Stimulated activated CD4-positive, alpha-beta T cell treated with anti-CD3 and anti-CD28 coated beads, Interleukin-4, amount 100 ng/mL, for 24 hours (primary cell): ENCODE measurements at regions not wholly inside any gene's neighbourhood (a gene's known extent, or its start where the extent isn't known, plus 50 kb on each side); places are given as distances from the start of the nearest gene placed in this dataset.
"Not testable (repeated sequence)": the region's sequence is repeated elsewhere in the genome, so short reads cannot be mapped to it uniquely, and the experiment has no call there.

Experiments
- DNase-seq: peaks from one replicate; pipeline ENCODE4 v3.0.0-alpha.2; 2020

GRCh38 chr10:80697926-80698325 lies 160.2 kb downstream of the SH2D4B start:
- no peak for DNase-seq

- DNase-seq, result peak; percentile 72
Measured at GRCh38 chr10:80699602-80700039, 161.9 kb downstream of the SH2D4B start.

GRCh38 chr10:80700252-80700651 lies 162.6 kb downstream of the SH2D4B start:
- no peak for DNase-seq

DNA sequence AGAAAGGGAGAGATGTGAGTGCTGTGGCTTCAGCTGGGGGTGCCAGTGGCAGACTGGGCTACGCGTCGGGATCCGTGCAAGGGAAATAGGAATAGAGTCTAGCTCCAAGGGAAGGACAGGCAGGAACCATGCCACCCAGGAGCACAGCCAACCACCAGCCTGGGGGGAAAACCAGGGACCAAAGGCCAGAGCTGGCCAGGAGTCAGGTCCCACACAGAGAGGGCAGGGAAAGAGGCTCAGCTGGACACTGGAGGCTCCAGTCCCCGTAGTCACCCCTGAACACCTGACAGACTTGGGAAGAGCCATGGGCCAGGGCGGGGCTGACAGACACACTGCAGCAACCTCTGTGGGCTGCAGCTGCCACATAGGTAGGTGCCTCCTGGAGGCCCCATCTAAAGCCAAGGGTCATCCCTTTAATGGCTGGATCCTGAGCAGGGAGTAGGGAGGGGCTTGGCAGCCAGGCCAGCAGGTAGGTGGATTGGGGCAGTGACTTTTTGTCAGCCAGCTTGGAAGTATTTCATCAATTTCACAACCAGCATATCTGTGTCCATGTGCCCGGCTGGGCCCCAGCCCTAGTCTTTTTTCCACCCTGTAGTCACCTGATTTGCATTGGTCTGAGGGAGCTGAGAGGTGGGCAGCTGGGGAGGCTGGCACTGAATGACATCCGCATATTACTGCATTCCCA lies 163.2 kb downstream of the SH2D4B start:
- no peak for DNase-seq

GRCh38 chr10:80701706-80702105 lies 164.0 kb downstream of the SH2D4B start:
- no peak for DNase-seq

GRCh38 chr10:80702143-80702542 lies 164.4 kb downstream of the SH2D4B start:
- no peak for DNase-seq

DNA sequence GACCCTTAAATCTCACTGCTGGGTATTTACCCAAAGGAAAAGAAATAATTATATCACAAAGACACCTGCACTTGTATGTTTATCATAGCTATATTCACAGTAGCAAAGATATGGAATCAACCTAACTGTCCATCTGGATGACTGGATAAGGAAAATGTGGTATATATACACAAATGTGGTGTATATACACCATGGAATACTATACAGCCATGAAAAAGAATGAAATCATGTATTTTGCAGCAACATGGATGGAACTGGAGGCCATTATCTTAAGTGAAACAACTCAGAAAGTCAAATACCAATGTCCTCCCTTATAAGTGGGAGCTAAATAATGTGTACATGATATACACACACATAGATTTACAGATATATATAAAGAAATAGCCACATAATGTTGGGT lies 168.2 kb downstream of the SH2D4B start:
- no peak for DNase-seq

DNA sequence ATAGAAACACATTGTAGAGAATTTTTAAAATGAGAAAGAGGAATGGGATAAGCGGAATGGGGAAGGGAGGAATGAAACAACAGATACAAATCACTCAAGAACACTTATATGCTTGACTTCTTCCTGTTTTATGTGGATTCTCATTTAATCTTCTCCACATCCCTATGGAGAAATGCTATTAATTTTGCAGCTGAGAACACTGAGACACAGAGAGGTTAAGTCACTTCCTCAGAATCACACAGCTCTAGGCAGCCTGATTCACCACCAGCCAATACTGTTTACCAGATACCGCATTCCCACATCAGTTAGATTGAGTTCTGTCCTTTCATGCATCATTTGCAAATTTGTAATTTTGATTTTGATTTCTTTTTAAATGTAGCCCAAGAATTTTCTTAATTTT lies 170.5 kb downstream of the SH2D4B start:
- DNase-seq, result no peak

- DNase-seq, result no peak
Measured at GRCh38 chr10:80708808-80709207, 171.1 kb downstream of the SH2D4B start.

- no peak for DNase-seq
Measured at GRCh38 chr10:80709866-80710265, 172.2 kb downstream of the SH2D4B start.

DNA sequence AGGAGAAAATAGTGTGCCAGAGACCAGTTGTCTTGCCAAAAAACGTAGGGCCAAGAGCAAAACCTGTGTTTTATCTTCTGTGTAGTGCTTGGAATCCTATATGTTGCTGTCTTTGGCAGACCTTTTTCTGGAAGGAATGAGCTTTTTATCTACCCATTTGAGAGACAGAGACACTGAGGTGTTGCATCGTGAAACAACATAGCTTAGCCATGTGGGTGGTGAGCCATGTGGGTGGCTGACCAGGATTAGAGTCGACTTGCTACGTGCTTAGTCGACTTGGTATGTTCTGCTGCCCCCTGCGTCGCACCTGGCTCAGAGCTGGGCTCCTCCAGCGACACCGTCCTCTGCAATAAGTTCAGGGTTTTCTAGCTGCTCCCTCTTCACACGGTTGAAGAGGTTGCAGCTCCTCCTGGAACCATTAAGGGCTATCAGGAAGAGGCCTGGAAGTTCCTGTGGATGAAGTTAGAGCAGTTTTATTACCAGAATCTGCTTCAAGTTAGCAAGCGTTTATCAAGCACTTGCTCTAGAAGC lies 175.8 kb downstream of the SH2D4B start:
- no peak for DNase-seq

- DNase-seq, result no peak
Measured at GRCh38 chr10:80714566-80714965, 176.9 kb downstream of the SH2D4B start.

DNA sequence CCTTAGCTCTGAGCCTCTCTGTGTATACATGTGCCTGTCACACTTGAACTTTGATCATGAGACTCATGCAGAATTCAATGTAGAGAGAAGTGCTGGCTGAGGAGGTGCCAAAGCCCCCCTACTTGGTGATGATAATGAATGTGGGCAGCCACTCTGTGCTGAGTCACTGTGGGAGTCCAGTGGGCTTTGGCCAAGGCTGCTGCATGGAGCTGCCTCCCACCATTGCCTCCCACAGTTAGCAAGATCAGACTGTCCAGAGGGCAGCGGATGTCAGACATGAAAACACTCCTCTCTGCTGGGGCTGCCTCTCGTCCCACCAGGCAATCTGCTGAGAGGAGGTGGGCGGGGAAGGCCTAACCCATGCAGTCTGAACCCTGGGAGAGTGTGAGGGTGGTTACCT lies 180.3 kb downstream of the SH2D4B start:
- DNase-seq, result no peak

DNA sequence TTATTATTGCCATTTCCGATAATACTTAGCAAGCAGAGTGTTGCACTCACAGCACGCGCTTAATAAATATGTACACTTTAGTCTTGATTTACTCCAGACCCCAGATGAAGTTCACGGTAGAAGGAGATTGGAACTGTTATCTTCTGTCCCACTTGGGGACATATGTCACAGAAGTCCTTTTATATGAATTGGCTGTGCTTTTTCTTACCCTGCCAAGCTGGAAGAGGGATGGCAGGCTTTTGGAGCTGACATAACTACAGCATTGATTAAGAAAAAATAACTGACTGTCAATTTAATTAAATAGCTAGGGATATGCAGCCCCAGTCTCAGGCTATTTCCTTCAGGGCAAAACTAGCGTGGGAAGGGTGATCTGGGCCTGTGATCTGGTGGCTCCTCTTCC lies 182.2 kb downstream of the SH2D4B start:
- no peak for DNase-seq

DNA sequence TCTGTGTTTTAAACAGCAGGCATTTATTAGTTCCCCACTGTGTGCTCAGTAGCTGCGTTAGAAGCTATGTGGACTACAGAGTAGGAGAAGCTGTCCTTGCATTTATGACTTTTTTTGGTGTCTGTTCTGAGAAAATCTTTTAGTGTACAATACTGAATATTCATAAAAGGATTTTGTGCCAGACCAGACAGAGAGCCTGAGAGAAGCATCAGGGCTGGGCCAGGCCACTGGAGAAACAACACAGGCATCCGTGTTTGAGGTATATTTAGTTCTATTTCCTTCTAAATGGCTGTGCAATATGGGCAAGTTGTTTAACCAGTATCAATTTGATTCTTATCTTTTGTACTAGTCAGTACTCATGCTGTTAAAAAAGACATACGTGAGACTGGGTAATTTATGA lies 182.8 kb downstream of the SH2D4B start:
- no peak for DNase-seq

DNA sequence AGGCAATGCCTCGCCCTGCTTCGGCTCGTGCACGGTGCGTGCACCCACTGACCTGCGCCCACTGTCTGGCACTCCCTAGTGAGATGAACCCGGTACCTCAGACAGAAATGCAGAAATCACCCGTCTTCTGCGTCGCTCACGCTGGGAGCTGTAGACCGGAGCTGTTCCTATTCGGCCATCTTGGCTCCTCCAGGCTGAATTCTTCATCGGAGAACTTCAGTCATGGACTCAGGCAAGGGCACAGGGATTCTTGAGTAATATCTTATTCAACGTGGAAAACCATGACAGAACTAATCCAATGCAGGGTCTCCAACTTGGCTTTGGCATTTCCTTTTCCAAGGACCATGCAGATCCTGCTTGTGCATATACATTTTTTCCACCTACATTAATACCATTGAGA lies 190.7 kb downstream of the SH2D4B start:
- DNase-seq, result not testable (repeated sequence)

GRCh38 chr10:80729896-80730295 lies 192.2 kb downstream of the SH2D4B start:
- DNase-seq, result no peak

GRCh38 chr10:80730522-80730921 lies 192.8 kb downstream of the SH2D4B start:
- no peak for DNase-seq

DNA sequence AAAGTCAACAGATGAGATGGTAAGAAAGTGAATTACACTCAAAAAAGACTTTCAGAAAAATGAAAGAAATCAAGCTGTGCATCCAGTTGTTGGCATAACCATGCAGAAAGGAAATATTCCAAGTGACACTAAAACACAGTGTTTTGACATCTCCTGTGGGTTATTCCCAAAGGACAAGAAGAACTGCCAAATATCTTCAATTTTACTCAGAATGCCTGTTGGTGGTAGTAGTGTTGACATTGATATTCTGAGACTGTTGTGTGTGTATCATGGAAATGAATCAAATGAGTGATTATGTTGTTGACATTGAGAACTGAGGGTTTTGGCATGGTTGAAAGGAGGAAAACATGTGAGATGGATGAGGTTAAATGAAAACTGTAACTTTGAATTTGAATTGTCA lies 196.9 kb downstream of the SH2D4B start:
- DNase-seq, result no peak

GRCh38 chr10:80737209-80737608 lies 199.5 kb downstream of the SH2D4B start:
- DNase-seq, result no peak

DNA sequence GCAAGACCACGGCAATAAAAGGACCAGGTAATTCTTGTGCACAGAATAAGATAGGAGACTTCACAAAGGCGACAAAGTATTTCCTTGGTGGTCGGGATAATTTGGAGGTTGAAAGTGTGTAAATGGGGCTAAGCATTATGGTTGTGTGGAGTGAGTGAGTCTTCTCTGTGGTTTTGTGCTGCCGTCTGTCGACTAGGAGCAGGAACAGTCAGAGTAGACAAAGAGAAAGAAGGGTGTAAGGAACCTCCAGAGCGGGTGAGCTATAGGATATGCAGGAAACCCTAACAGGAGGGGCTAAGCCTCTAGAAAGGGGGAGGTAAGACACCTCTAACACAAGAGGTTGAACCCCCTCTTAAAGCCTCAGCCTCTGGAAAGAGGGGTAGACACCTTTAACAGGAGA lies 201.6 kb downstream of the SH2D4B start:
- no peak for DNase-seq

DNA sequence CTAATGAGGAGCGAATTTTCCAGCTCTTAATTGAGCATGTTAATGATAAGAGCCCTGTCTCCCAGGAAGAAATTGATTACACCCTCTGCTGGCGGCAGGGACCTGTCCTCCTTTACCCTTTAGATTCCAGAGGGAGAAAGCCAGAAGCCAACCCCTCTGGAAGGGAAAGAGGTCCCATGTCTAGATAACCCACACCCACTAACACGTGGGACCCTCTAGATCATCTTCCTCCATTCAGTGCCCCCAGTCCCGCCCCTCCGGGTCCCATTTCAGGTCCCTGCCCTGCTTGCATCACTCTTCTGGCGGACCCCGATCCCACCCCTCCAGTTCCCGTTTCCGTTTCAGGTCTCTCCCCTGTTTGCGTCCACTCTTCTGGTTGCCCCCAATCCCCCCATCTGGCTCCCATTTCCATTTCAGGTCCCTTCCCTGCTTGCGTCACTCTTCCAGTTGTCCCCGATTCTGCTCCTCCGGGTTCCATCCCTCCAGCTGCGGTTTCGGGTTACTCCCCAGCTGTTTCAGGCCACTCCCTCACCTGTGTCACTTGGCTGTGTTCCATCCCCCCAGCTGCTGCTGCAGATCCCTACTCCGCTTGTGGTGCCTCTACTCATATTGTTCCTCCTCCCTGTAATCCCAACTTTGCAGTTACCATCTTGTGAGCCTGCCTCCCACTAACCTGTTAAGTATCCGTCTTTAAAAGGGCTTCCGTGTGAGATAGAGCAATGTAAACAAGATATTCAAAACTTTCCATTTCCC lies 202.4 kb downstream of the SH2D4B start:
- no peak for DNase-seq

DNA sequence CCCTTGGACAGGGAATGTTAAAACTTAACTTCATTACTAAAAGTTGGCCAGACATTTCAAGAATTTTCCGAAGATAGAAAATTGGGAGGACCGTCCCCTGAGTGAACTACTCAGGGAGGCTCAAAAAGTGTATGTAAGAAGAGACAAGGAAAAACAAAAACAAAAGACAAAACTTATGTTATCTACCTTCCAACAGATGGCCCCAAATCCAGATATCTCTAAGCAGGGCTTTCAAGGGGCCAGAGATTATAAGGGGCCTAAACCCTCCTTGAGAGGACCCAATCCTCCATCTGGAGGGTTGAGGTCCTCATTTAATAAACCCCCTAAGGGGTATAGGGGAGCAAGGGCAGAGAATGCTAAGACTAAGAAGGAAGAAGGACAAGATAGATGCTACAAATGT lies 203.6 kb downstream of the SH2D4B start:
- DNase-seq, result no peak

DNA sequence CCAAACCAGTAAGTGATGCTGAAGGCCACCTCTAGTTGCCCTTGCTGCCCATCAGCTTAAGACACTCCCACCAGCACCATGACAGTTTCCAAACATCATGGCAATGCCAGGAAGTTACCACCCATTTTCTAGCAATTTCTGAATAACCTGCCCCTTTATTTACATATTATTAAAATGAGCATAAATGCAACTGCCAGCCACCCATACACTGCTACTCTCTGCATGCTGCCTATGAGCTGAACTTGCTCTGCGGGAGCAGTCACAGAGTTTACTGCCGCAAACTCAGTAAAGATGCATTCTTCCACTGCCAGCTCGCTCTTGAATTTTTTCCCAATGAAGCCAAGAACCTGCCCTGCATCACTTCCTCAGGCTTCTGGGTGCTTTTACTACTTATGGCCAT lies 212.6 kb downstream of the SH2D4B start:
- no peak for DNase-seq
